BE2C (cell line): ENCODE measurements at regions not wholly inside any gene's neighbourhood (a gene's known extent, or its start where the extent isn't known, plus 50 kb on each side); places are given as distances from the start of the nearest gene placed in this dataset.

Source experiments
- DNase-seq: peaks from one replicate; pipeline ENCODE4 v3.0.0-alpha.2; 2020
- H3K27me3 ChIP-seq: fragments of 250-450 bp; sonication (Bioruptor Pico); 2 replicates; pipeline ENCODE4 v1.5.1; 2020; ENCODE audit warnings: mild to moderate bottlenecking
- H3K36me3 ChIP-seq: fragments of 250-450 bp; sonication (Bioruptor Pico); 2 replicates; pipeline ENCODE4 v1.5.1; 2020; ENCODE audit warnings: mild to moderate bottlenecking
- H3K4me1 ChIP-seq: fragments of 250-450 bp; sonication (Bioruptor Pico); 2 replicates; pipeline ENCODE4 v1.5.1; 2020
- H3K4me3 ChIP-seq: 2 replicates; pipeline ENCODE4 v1.5.1; 2011; ENCODE audit warnings: low read depth, low read length
- H3K9me3 ChIP-seq: fragments of 250-450 bp; sonication (Bioruptor Pico); 2 replicates; pipeline ENCODE4 v1.5.1; 2020
- CTCF ChIP-seq: IDR thresholded peaks from 2 replicates; pipeline ENCODE4 v1.5.1; 2012; ENCODE audit warnings: mild to moderate bottlenecking, low read depth, low read length

GRCh38 chr7:25665374-25665773 lies 437.1 kb upstream of the NPVF start:
- H3K36me3 ChIP-seq = no peaks in the 10 kb centered on the region
- H3K4me1 ChIP-seq = peaks cover 50% of the 10 kb centered on the region
- H3K27me3 ChIP-seq = no peaks in the 10 kb centered on the region
- no peak for DNase-seq
- no peaks in the 10 kb centered on the region for H3K9me3 ChIP-seq
- TF ChIP-seq CTCF = no peak
- no peak overlapping the region for H3K4me3 ChIP-seq

- no peak for DNase-seq
- no peak overlapping the region for H3K4me3 ChIP-seq
- peaks cover 53% of the 10 kb centered on the region for H3K4me1 ChIP-seq
- H3K27me3 ChIP-seq = no peaks in the 10 kb centered on the region
- H3K36me3 ChIP-seq = no peaks in the 10 kb centered on the region
- H3K9me3 ChIP-seq = no peaks in the 10 kb centered on the region
- no peak for TF ChIP-seq CTCF
Measured at GRCh38 chr7:25665903-25666670, 437.8 kb upstream of the NPVF start.

- no peaks in the 10 kb centered on the region for H3K36me3 ChIP-seq
- no peak for TF ChIP-seq CTCF
- no peaks in the 10 kb centered on the region for H3K9me3 ChIP-seq
- H3K4me1 ChIP-seq = peaks cover 55% of the 10 kb centered on the region
- H3K4me3 ChIP-seq = no peak overlapping the region
- H3K27me3 ChIP-seq = no peaks in the 10 kb centered on the region
- no peak for DNase-seq
Measured at GRCh38 chr7:25666671-25667060, 438.4 kb upstream of the NPVF start.

GRCh38 chr7:25669281-25669781 lies 441.0 kb upstream of the NPVF start:
- peaks cover 42% of the 10 kb centered on the region for H3K4me1 ChIP-seq

GRCh38 chr7:25669961-25670841 lies 441.9 kb upstream of the NPVF start:
- H3K4me3 ChIP-seq = no peak overlapping the region
- no peak for DNase-seq
- no peak for TF ChIP-seq CTCF

More at GRCh38 chr7:25669281-25669781, 441.0 kb upstream of the NPVF start:
- TF ChIP-seq CTCF = no peak
- no peak overlapping the region for H3K4me3 ChIP-seq
- DNase-seq = peak; percentile 68
- no peaks in the 10 kb centered on the region for H3K36me3 ChIP-seq
- no peaks in the 10 kb centered on the region for H3K9me3 ChIP-seq
- H3K27me3 ChIP-seq = no peaks in the 10 kb centered on the region

GRCh38 chr7:25671111-25671510 lies 442.8 kb upstream of the NPVF start:
- H3K36me3 ChIP-seq = no peaks in the 10 kb centered on the region
- no peak overlapping the region for H3K4me3 ChIP-seq
- DNase-seq = no peak
- no peaks in the 10 kb centered on the region for H3K27me3 ChIP-seq
- no peaks in the 10 kb centered on the region for H3K9me3 ChIP-seq
- TF ChIP-seq CTCF = no peak
- H3K4me1 ChIP-seq = peaks cover 38% of the 10 kb centered on the region

More at GRCh38 chr7:25669961-25670841, 441.9 kb upstream of the NPVF start:
- H3K27me3 ChIP-seq = no peaks in the 10 kb centered on the region
- peaks cover 42% of the 10 kb centered on the region for H3K4me1 ChIP-seq
- no peaks in the 10 kb centered on the region for H3K9me3 ChIP-seq
- no peaks in the 10 kb centered on the region for H3K36me3 ChIP-seq
